ENCODE measurements at regions not wholly inside any gene's neighbourhood (a gene's known extent, or its start where the extent isn't known, plus 50 kb on each side); places are given as distances from the start of the nearest gene placed in this dataset.

GRCh38 chr9:89863837-89864236 is 259.0 kb downstream of the GADD45G start:
- DNase-seq (ENCODE audit: low spot score) = no peak

- no peak for DNase-seq (ENCODE audit: low spot score)
Observed at GRCh38 chr9:89864257-89864656, 259.4 kb downstream of the GADD45G start.

DNA sequence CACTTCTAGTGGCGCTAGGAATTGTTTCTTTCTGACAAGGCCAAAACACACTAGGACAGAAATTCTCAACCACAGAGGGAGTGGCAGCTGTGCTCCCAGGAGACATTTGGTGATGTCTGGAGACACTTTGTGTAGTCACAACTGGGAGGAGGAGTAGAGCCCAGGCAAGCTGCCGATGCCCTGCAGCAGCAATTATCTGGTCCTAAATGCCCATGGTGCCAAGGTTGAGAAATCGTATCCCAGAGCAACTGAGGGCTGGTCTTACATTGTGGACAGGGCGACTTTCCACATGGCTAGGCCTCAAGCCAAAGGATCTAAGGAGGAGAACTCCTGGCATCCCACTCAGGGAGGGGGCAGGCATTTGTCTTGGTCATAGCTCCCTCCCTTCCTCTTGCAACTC is 259.9 kb downstream of the GADD45G start:
- DNase-seq (ENCODE audit: low spot score) = no peak

DNA sequence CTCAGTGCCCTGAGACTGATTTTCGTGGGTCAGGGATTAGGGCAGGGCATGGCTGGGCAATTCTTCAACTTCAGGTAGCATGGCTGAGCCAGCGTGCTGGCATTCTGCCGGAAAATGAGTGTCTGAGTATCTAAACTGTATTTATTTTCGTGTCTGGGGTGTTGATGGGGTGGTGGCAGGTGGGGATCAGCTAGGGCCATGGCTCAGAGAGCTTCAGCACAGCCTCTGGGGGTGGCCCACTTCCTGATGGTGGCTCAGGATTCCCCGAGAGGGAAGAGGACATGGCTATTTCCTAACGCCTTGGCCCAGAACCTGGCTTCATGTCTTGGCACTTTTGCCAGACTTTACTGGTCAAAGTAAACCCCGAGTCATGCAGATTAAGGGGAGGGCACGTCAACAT is 260.5 kb downstream of the GADD45G start:
- no peak for DNase-seq (ENCODE audit: low spot score)

- no peak for DNase-seq (ENCODE audit: low spot score)
Observed at GRCh38 chr9:89865981-89866380, 261.2 kb downstream of the GADD45G start.

DNA sequence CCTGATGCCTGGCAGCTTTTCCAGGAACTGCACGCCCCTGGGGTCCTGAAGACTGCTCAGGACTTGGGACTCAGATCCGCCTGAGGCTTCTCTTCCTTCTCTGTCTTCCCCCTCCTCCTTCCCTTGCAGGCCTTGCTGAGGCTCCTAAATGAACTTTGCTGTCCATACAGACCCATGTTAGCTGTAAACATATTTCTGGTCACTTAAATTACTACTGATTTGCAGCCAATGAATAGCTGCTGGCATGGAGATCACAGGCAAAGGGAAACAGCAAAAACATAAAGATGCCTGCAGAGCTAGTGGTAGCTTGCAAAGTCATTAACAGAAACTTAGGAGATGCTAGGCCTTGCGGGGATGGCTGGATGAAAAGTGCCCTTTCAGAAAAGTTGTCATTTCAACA is 261.9 kb downstream of the GADD45G start:
- no peak for DNase-seq (ENCODE audit: low spot score)

DNA sequence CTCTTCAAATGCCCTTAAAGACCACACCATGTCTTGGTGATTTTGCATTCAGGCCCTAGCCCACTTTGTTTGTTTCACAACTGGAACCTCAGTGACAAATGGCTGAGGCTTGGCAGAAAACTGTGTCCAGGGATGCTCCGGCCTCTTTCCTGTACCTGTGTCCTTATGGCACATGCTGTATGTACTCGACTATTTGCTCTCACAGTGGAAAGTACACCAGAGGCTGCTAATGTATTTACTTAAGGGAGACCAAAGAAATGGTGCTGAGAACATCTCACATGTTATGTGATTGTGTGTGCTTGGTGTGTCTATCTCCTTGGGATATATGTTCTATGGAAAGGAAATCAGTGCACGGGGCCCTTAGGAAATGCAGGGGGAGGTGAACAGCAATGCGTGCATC is 263.3 kb downstream of the GADD45G start:
- DNase-seq (ENCODE audit: low spot score) = no peak

DNA sequence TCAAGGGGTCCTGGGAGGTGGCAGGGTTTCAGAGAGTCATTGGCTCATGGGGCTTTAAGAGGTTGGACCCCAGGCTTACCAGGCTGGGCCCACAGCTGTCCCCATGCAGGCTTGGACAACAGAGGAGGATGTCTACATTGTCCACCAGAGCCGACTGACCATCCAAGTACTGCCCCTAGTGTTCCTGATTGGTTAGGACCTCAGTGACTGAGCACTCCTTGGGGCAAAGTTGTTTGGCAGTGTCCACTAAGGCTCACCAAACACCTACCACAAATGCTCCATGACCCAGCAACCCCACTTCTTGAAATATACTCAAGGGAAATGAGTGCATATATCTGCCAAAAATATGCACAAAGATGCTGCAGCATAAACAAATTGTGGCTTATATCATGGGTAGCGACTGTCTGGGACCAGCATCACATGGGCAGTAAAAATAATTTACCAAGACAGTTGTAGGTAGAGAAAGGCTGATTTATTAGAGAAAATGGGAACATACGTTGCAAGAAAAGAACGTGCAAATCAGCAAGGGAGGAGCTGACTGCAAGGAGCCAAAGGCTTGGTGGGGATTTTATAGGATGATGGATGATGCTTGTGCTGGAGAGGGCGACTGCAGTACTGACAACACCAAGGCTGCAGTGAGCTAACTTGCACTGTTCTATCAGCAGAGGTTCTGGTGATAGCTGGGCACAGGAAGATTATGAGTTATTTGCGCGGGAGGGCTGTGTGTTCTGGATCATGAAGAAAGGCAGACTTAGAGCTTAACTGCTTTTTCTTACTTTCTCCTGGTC is 265.2 kb downstream of the GADD45G start:
- no peak for DNase-seq (ENCODE audit: low spot score)

- DNase-seq (ENCODE audit: low spot score) = no peak
Observed at GRCh38 chr9:89871871-89872331, 267.1 kb downstream of the GADD45G start.

GRCh38 chr9:89872426-89872912 is 267.7 kb downstream of the GADD45G start:
- no peak for DNase-seq (ENCODE audit: low spot score)

GRCh38 chr9:89872913-89873707 is 268.3 kb downstream of the GADD45G start:
- DNase-seq (ENCODE audit: low spot score) = no peak

- no peak for DNase-seq (ENCODE audit: low spot score)
Observed at GRCh38 chr9:89873801-89874200, 269.0 kb downstream of the GADD45G start.

GRCh38 chr9:89874351-89875321 is 269.8 kb downstream of the GADD45G start:
- DNase-seq (ENCODE audit: low spot score) = no peak

GRCh38 chr9:89877051-89878002 is 272.5 kb downstream of the GADD45G start:
- no peak for DNase-seq (ENCODE audit: low spot score)

GRCh38 chr9:89878003-89878411 is 273.2 kb downstream of the GADD45G start:
- DNase-seq (ENCODE audit: low spot score) = no peak

- DNase-seq (ENCODE audit: low spot score) = no peak
Observed at GRCh38 chr9:89878687-89879086, 273.9 kb downstream of the GADD45G start.

GRCh38 chr9:89879276-89879675 is 274.5 kb downstream of the GADD45G start:
- no peak for DNase-seq (ENCODE audit: low spot score)

DNA sequence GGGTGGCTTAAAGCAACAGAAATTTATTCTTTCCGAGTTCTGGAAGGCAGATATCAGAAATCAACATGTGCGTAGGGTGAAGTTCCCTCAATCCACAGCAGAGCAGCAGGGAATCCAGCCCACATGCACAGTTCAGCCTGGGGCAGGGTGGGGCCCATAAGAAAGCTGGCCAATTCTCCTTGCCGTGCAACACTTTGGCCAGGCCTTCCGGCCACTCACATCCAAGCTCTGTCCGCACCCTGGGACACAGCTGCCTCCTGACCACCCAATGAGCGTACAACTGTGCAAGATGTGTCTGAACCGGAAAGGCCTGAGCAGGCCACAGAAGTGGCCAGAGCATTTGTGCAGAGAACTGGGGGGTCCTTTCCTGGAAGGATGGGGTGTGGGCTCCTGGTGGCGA is 274.9 kb downstream of the GADD45G start:
- DNase-seq (ENCODE audit: low spot score) = no peak

GRCh38 chr9:89880161-89880560 is 275.3 kb downstream of the GADD45G start:
- DNase-seq (ENCODE audit: low spot score) = no peak

- DNase-seq (ENCODE audit: low spot score) = no peak
Observed at GRCh38 chr9:89880721-89881120, 275.9 kb downstream of the GADD45G start.

GRCh38 chr9:89881431-89881830 is 276.6 kb downstream of the GADD45G start:
- no peak for DNase-seq (ENCODE audit: low spot score)

Measured in AG20443 (cell line).